Endodermal cell (in vitro differentiated cells): ENCODE measurements at regions not wholly inside any gene's neighbourhood (a gene's known extent, or its start where the extent isn't known, plus 50 kb on each side); places are given as distances from the start of the nearest gene placed in this dataset.

Experiments
- DNase-seq: peaks from one replicate; pipeline ENCODE4 v3.0.0-alpha.2; 2017
- H3K27ac ChIP-seq: 2 replicates; pipeline ENCODE4 v1.5.1; 2013; ENCODE audit warnings: mild to moderate bottlenecking, low read depth, low read length, moderate library complexity
- H3K27me3 ChIP-seq: 2 replicates; pipeline ENCODE4 v1.6.1; 2013; ENCODE audit warnings: mild to moderate bottlenecking, low read length, moderate library complexity; ENCODE audit not compliant: insufficient read depth, control insufficient read depth, poor library complexity, severe bottlenecking
- H3K36me3 ChIP-seq: 2 replicates; pipeline ENCODE4 v1.7.0; 2013; ENCODE audit warnings: mild to moderate bottlenecking, low read length, moderate library complexity; ENCODE audit not compliant: control insufficient read depth, insufficient read depth
- H3K4me1 ChIP-seq: one replicate; pipeline ENCODE4 v1.7.0; 2013; ENCODE audit warnings: low read length; ENCODE audit not compliant: control insufficient read depth, insufficient read depth
- H3K4me3 ChIP-seq: 2 replicates; pipeline ENCODE4 v1.5.1; 2013; ENCODE audit warnings: mild to moderate bottlenecking, low read length, moderate library complexity
- H3K9ac ChIP-seq: 2 replicates; pipeline ENCODE4 v1.6.1; 2013; ENCODE audit warnings: mild to moderate bottlenecking, low read length, moderate library complexity; ENCODE audit not compliant: poor library complexity, severe bottlenecking; ENCODE audit errors: extremely low read depth
- H3K9me3 ChIP-seq: 2 replicates; pipeline ENCODE4 v1.6.1; 2013; ENCODE audit warnings: mild to moderate bottlenecking, low read length, moderate library complexity; ENCODE audit not compliant: control insufficient read depth
- H3K27ac Mint-ChIP-seq: 2 replicates; pipeline ENCODE4 v1.8.0; 2020; ENCODE audit warnings: mixed read lengths
- H3K27me3 Mint-ChIP-seq: 2 replicates; pipeline ENCODE4 v1.8.0; 2021; ENCODE audit warnings: mild to moderate bottlenecking, mixed read lengths; ENCODE audit not compliant: insufficient read depth
- H3K36me3 Mint-ChIP-seq: 2 replicates; pipeline ENCODE4 v1.8.0; 2020; ENCODE audit warnings: low read depth, mixed read lengths
- H3K4me1 Mint-ChIP-seq: 2 replicates; pipeline ENCODE4 v1.8.0; 2020; ENCODE audit warnings: mixed read lengths
- H3K4me3 Mint-ChIP-seq: 2 replicates; pipeline ENCODE4 v1.8.0; 2020; ENCODE audit warnings: mild to moderate bottlenecking, moderate library complexity, mixed read lengths
- H3K9me3 Mint-ChIP-seq: 2 replicates; pipeline ENCODE4 v1.8.0; 2020; ENCODE audit warnings: mild to moderate bottlenecking, mixed read lengths
- WGBS, 2 experiments: methylation state at CpG; one replicate each; pipeline versions ENCODE4 v1.1.5 to v1.1.7; 2013; ENCODE audit warnings: missing lambda C conversion rate in 2 of 2, mixed read lengths in 1 of 2; ENCODE audit not compliant: insufficient coverage in 1 of 2, insufficient read length in 1 of 2; 5-methylcytosine and 5-hydroxymethylcytosine counted together
- TF ChIP-seq, protein P1 (sequence below): fragments of 200-600 bp; sonication (generic); conservative IDR thresholded peaks from 2 replicates; pipeline ENCODE4 v1.5.0; 2021; ENCODE audit warnings: antibody characterized with exemption, mild to moderate bottlenecking

DNA sequence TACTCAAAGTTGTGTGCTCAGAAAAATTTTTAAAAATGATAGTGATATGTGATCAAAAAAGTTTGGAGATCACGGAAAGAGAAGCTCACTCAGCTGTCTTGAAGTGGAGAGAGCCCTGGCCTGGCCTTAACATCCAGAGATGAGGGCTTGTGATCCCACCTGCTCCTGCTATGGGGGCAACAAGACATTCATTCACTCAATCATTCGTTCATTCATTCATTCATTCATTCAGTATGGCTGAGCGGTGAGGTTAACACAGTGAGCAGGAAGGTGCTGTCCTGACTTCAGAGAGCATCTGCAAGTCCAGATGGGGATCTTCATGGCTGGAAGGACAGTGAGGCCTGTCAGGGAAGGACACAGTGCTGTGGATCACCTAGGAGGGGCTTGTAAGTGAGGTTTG lies 112.3 kb downstream of the SLC25A47 start:
- DNase-seq, result no peak
- no peak overlapping the region for H3K27ac ChIP-seq
- WGBS, 2 experiments, result 86 to 100% methylated on average over 1 to 3 of the region's 3 CpGs
- Mint-ChIP-seq H3K4me3 (no peak overlapping the region), H3K27me3 (no peaks in the 10 kb centered on the region), H3K36me3 (no peaks in the 10 kb centered on the region), H3K9me3 (no peaks in the 10 kb centered on the region), H3K4me1 (peaks cover 17% of the 10 kb centered on the region), H3K27ac (no peak overlapping the region)
- TF ChIP-seq, protein P1, sequence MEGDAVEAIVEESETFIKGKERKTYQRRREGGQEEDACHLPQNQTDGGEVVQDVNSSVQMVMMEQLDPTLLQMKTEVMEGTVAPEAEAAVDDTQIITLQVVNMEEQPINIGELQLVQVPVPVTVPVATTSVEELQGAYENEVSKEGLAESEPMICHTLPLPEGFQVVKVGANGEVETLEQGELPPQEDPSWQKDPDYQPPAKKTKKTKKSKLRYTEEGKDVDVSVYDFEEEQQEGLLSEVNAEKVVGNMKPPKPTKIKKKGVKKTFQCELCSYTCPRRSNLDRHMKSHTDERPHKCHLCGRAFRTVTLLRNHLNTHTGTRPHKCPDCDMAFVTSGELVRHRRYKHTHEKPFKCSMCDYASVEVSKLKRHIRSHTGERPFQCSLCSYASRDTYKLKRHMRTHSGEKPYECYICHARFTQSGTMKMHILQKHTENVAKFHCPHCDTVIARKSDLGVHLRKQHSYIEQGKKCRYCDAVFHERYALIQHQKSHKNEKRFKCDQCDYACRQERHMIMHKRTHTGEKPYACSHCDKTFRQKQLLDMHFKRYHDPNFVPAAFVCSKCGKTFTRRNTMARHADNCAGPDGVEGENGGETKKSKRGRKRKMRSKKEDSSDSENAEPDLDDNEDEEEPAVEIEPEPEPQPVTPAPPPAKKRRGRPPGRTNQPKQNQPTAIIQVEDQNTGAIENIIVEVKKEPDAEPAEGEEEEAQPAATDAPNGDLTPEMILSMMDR, result no peak
- H3K27me3 ChIP-seq, result no peaks in the 10 kb centered on the region
- H3K9me3 ChIP-seq, result no peaks in the 10 kb centered on the region
- H3K4me1 ChIP-seq, result no peaks in the 10 kb centered on the region
- H3K36me3 ChIP-seq, result no peaks in the 10 kb centered on the region
- H3K4me3 ChIP-seq, result no peak overlapping the region
- no peak overlapping the region for H3K9ac ChIP-seq

DNA sequence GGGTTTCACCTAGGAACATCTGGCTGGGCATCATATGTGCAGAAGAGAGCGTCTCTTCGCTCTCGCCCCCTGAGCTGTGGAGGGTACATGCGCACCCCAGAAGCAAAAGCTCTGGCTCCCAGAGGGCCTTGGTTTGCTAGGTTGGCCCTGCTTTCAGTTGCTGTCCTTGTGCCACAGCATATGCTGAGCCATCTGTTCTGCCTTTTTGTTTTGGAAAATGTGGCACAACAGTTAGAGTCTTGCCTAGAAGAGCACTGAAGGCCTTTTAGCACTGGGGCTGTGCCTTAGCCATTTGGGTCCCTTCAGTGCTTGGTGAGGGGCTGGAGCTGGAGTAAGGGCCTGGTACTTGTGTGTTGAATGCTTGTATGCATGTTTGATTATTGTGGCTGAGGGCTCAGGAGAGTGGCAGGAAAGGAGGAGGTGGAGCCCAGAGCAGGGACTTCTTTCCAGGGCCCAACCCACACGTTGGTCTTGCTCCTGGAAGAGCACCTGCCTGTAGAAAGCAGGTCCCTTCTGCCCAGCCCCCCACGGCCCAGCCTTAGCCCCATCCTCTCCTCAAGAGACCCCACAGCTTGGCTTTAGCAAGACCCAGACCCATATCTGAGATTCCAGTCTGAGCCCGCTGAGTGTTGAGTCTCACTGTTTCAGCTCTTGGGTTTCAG lies 113.7 kb downstream of the SLC25A47 start:
- H3K27ac ChIP-seq, result no peak overlapping the region
- Mint-ChIP-seq H3K4me3 (no peak overlapping the region), H3K27ac (no peak overlapping the region), H3K27me3 (peaks cover 1% of the 10 kb centered on the region), H3K36me3 (no peaks in the 10 kb centered on the region), H3K4me1 (peaks cover 18% of the 10 kb centered on the region), H3K9me3 (no peaks in the 10 kb centered on the region)
- 85 to 87% methylated on average over 6 to 7 of the region's 7 CpGs for WGBS, 2 experiments
- no peaks in the 10 kb centered on the region for H3K9me3 ChIP-seq
- no peak overlapping the region for H3K4me3 ChIP-seq
- TF ChIP-seq, protein P1, result no peak
- no peaks in the 10 kb centered on the region for H3K27me3 ChIP-seq
- H3K4me1 ChIP-seq, result no peaks in the 10 kb centered on the region
- no peak overlapping the region for H3K9ac ChIP-seq
- no peaks in the 10 kb centered on the region for H3K36me3 ChIP-seq
- DNase-seq, result peak; percentile 28

DNA sequence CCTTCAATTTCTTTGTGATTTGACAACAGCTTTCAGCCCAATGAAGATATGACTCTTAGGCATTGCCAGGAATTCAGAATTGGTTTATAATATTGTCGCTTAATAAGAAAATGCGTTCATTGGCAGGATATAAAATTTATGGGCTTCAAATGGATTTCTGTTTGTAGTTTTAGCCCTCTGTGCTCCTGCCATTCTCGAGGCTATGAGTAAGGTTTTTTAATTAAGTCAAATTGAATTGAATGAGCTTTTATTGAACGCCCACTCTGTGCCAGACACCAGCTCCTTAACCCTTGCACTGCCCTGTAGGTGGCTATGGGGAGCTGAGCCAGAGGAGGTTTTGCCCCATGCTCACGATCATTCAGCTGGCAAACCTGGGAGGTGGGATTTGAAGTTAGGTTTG lies 115.1 kb downstream of the SLC25A47 start:
- Mint-ChIP-seq H3K4me1 (peaks cover 22% of the 10 kb centered on the region), H3K4me3 (no peak overlapping the region), H3K27me3 (peaks cover 1% of the 10 kb centered on the region), H3K36me3 (no peaks in the 10 kb centered on the region), H3K27ac (no peak overlapping the region), H3K9me3 (no peaks in the 10 kb centered on the region)
- H3K4me1 ChIP-seq, result no peaks in the 10 kb centered on the region
- 85 to 94% methylated on average over 4 to 5 of the region's 5 CpGs for WGBS, 2 experiments
- no peaks in the 10 kb centered on the region for H3K9me3 ChIP-seq
- no peak overlapping the region for H3K27ac ChIP-seq
- no peak overlapping the region for H3K9ac ChIP-seq
- TF ChIP-seq, protein P1, result no peak
- no peak overlapping the region for H3K4me3 ChIP-seq
- no peak for DNase-seq
- H3K27me3 ChIP-seq, result no peaks in the 10 kb centered on the region
- H3K36me3 ChIP-seq, result no peaks in the 10 kb centered on the region
